Stomach (tissue), 4 donors: ENCODE measurements at regions not wholly inside any gene's neighbourhood (a gene's known extent, or its start where the extent isn't known, plus 50 kb on each side); places are given as distances from the start of the nearest gene placed in this dataset.

Experiments used
- POLR2AphosphoS5 ChIP-seq, 3 donors: sonication (generic); formaldehyde crosslinking; IDR thresholded peaks; one replicate each; pipeline ENCODE4 v1.6.1; 2016; ENCODE audit warnings: antibody characterized with exemption in 3 of 3
- TF ChIP-seq, protein P1 (sequence below), 7 experiments: fragments of 450-650 bp in 4 of 7; fragments of 200-600 bp in 3 of 7; sonication (generic) in 3 of 7; IDR thresholded peaks; one replicate each; pipeline ENCODE4 v1.5.1; 2016 to 2019; ENCODE audit warnings: antibody characterized with exemption in 7 of 7, control low read depth in 2 of 7, mild to moderate bottlenecking in 1 of 7

- no peak for TF ChIP-seq POLR2AphosphoS5 (IDR thresholded peaks at IDR 0.05)
- TF ChIP-seq, protein P1, sequence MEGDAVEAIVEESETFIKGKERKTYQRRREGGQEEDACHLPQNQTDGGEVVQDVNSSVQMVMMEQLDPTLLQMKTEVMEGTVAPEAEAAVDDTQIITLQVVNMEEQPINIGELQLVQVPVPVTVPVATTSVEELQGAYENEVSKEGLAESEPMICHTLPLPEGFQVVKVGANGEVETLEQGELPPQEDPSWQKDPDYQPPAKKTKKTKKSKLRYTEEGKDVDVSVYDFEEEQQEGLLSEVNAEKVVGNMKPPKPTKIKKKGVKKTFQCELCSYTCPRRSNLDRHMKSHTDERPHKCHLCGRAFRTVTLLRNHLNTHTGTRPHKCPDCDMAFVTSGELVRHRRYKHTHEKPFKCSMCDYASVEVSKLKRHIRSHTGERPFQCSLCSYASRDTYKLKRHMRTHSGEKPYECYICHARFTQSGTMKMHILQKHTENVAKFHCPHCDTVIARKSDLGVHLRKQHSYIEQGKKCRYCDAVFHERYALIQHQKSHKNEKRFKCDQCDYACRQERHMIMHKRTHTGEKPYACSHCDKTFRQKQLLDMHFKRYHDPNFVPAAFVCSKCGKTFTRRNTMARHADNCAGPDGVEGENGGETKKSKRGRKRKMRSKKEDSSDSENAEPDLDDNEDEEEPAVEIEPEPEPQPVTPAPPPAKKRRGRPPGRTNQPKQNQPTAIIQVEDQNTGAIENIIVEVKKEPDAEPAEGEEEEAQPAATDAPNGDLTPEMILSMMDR (IDR thresholded peaks at IDR 0.05), result no peak
Observed at GRCh38 chr22:44405661-44406060, 92.4 kb downstream of the RTL6 start.
